Right cardiac atrium (tissue), 5 donors: ENCODE measurements at regions not wholly inside any gene's neighbourhood (a gene's known extent, or its start where the extent isn't known, plus 50 kb on each side); places are given as distances from the start of the nearest gene placed in this dataset.
A peak's percentile ranks its signal among the peaks of the same experiment; 100 is the strongest.

Experiments
- ATAC-seq, 2 donors: fragments of 200-7000 bp; cut with Tn5 transposase; one replicate each; pipeline versions ENCODE4 v1.8.0 to v1.9.1; 2020; ENCODE audit warnings: moderate library complexity in 2 of 2, mild to moderate bottlenecking in 1 of 2
- DNase-seq, 3 donors: peaks; one replicate each; pipeline ENCODE4 v3.0.0-alpha.2; 2020
- H3K27ac ChIP-seq: one replicate; pipeline ENCODE4 v1.5.1; 2013; ENCODE audit warnings: mild to moderate bottlenecking, low read length, control low read depth, moderate library complexity
- H3K27me3 ChIP-seq: one replicate; pipeline ENCODE4 v1.6.1; 2013; ENCODE audit not compliant: control insufficient read depth, insufficient read depth
- H3K4me1 ChIP-seq: one replicate; pipeline ENCODE4 v1.6.1; 2013; ENCODE audit warnings: low read length; ENCODE audit not compliant: control insufficient read depth, insufficient read depth
- H3K4me3 ChIP-seq: one replicate; pipeline ENCODE4 v1.5.1; 2013; ENCODE audit warnings: low read length, control low read depth
- H3K9me3 ChIP-seq: one replicate; pipeline ENCODE4 v1.6.1; 2013; ENCODE audit warnings: low read length; ENCODE audit not compliant: control insufficient read depth
- WGBS: extraction: QIAGEN DNeasy Blood & Tissue Kit; methylation state at CpG from one replicate; pipeline ENCODE4 v1.1.7; 2013; 5-methylcytosine and 5-hydroxymethylcytosine counted together
- intact Hi-C, 4 donors: fragments of 100-400 bp; cut with DNase I; formaldehyde crosslinking; loops; one replicate each; pipeline versions ENCODE4 v1.11.0 to v1.14.0; 2022 to 2023
- donor health status: healthy with polysubstance abuse.
- donor health status: DM: no; HTN: yes; CAD: no.
- donor health status: DM: no; HTN: no; CAD: no.
- donor health status: DM: no; HTN: yes; CAD: no; lungs with severe emphysema.
- donor health status: DM: yes; HTN: yes; CAD: no.

- Histone ChIP-seq H3K27ac (no peak overlapping the region), H3K4me1 (no peaks in the 10 kb centered on the region), H3K27me3 (no peaks in the 10 kb centered on the region), H3K4me3 (no peak overlapping the region), H3K9me3 (no peaks in the 10 kb centered on the region)
- intact Hi-C loops = no loop called here
- WGBS = 60% methylated on average over 1 of the region's 1 CpG
- ATAC-seq (no peak), DNase-seq (no peak)
Observed at GRCh38 chr18:30404422-30404821, 638.1 kb downstream of the DSC3 start.

GRCh38 chr18:30403278-30403677 is 639.3 kb downstream of the DSC3 start:
- WGBS = 69% methylated on average over 3 of the region's 3 CpGs
- no peak for ATAC-seq
- H3K27ac ChIP-seq = no peak overlapping the region

GRCh38 chr18:30387401-30387800 is 655.1 kb downstream of the DSC3 start:
- no peak for DNase-seq

More at GRCh38 chr18:30403278-30403677, 639.3 kb downstream of the DSC3 start:
- intact Hi-C loops = no loop called here
- H3K4me3 ChIP-seq = no peak overlapping the region
- no peaks in the 10 kb centered on the region for H3K27me3 ChIP-seq
- no peaks in the 10 kb centered on the region for H3K4me1 ChIP-seq
- H3K9me3 ChIP-seq = no peaks in the 10 kb centered on the region
- DNase-seq = no peak

GRCh38 chr18:30386624-30387023 is 655.9 kb downstream of the DSC3 start:
- ATAC-seq = no peak
- Histone ChIP-seq H3K9me3 (no peaks in the 10 kb centered on the region), H3K4me1 (no peaks in the 10 kb centered on the region), H3K4me3 (no peak overlapping the region), H3K27ac (no peak overlapping the region), H3K27me3 (no peaks in the 10 kb centered on the region)
- 50% methylated on average over 5 of the region's 5 CpGs for WGBS
- intact Hi-C loops = no loop called here
- DNase-seq = no peak

More at GRCh38 chr18:30387401-30387800, 655.1 kb downstream of the DSC3 start:
- H3K4me1 ChIP-seq = no peaks in the 10 kb centered on the region
- H3K27me3 ChIP-seq = no peaks in the 10 kb centered on the region
- WGBS = 10% methylated on average over 2 of the region's 2 CpGs
- H3K4me3 ChIP-seq = no peak overlapping the region
- H3K27ac ChIP-seq = no peak overlapping the region
- no peak for ATAC-seq
- no peaks in the 10 kb centered on the region for H3K9me3 ChIP-seq
- intact Hi-C loops = no loop called here

- ATAC-seq (no peak), DNase-seq (no peak)
- WGBS = 80% methylated on average over 1 of the region's 1 CpG
- Histone ChIP-seq H3K27me3 (no peaks in the 10 kb centered on the region), H3K27ac (no peak overlapping the region), H3K4me1 (no peaks in the 10 kb centered on the region), H3K9me3 (no peaks in the 10 kb centered on the region), H3K4me3 (no peak overlapping the region)
- intact Hi-C loops = no loop called here
Observed at GRCh38 chr18:30385684-30386083, 656.9 kb downstream of the DSC3 start.

GRCh38 chr18:30381826-30382225 is 660.7 kb downstream of the DSC3 start:
- ATAC-seq (no peak), DNase-seq (no peak)
- H3K27ac ChIP-seq = no peak overlapping the region
- no peaks in the 10 kb centered on the region for H3K4me1 ChIP-seq
- no peak overlapping the region for H3K4me3 ChIP-seq
- no peaks in the 10 kb centered on the region for H3K27me3 ChIP-seq
- intact Hi-C loops = no loop called here
- 80% methylated on average over 2 of the region's 2 CpGs for WGBS
- no peaks in the 10 kb centered on the region for H3K9me3 ChIP-seq

GRCh38 chr18:30378097-30378496 is 664.4 kb downstream of the DSC3 start:
- intact Hi-C loops = no loop called here
- 69% methylated on average over 1 of the region's 1 CpG for WGBS
- Histone ChIP-seq H3K27ac (no peak overlapping the region), H3K27me3 (no peaks in the 10 kb centered on the region), H3K4me1 (no peaks in the 10 kb centered on the region), H3K9me3 (no peaks in the 10 kb centered on the region), H3K4me3 (no peak overlapping the region)
- ATAC-seq (no peak), DNase-seq (no peak)

GRCh38 chr18:30376515-30376914 is 666.0 kb downstream of the DSC3 start:
- H3K4me3 ChIP-seq = no peak overlapping the region
- no peaks in the 10 kb centered on the region for H3K9me3 ChIP-seq
- no peak for DNase-seq
- no peaks in the 10 kb centered on the region for H3K27me3 ChIP-seq
- no peak for ATAC-seq
- H3K4me1 ChIP-seq = no peaks in the 10 kb centered on the region
- H3K27ac ChIP-seq = no peak overlapping the region
- 77% methylated on average over 4 of the region's 4 CpGs for WGBS
- intact Hi-C loops = no loop called here

- 86% methylated on average over 11 of the region's 11 CpGs for WGBS
- DNase-seq (no peak), ATAC-seq (peak in 1 of 2 donors; percentile 26)
Observed at GRCh38 chr18:30361864-30362540, 680.5 kb downstream of the DSC3 start.

GRCh38 chr18:30359521-30359920 is 683.0 kb downstream of the DSC3 start:
- intact Hi-C loops = no loop called here
- ATAC-seq = no peak

More at GRCh38 chr18:30361864-30362540, 680.5 kb downstream of the DSC3 start:
- Histone ChIP-seq H3K4me3 (no peak overlapping the region), H3K27ac (no peak overlapping the region), H3K9me3 (no peaks in the 10 kb centered on the region), H3K4me1 (no peaks in the 10 kb centered on the region), H3K27me3 (no peaks in the 10 kb centered on the region)
- intact Hi-C loops = no loop called here

GRCh38 chr18:30358555-30358954 is 684.0 kb downstream of the DSC3 start:
- no peak overlapping the region for H3K27ac ChIP-seq
- H3K4me1 ChIP-seq = no peaks in the 10 kb centered on the region
- H3K9me3 ChIP-seq = no peaks in the 10 kb centered on the region
- H3K4me3 ChIP-seq = no peak overlapping the region
- DNase-seq (no peak), ATAC-seq (no peak)
- intact Hi-C loops = no loop called here
- H3K27me3 ChIP-seq = no peaks in the 10 kb centered on the region

More at GRCh38 chr18:30359521-30359920, 683.0 kb downstream of the DSC3 start:
- no peak overlapping the region for H3K4me3 ChIP-seq
- no peaks in the 10 kb centered on the region for H3K9me3 ChIP-seq
- WGBS = 61% methylated on average over 3 of the region's 3 CpGs
- no peak for DNase-seq
- H3K27ac ChIP-seq = no peak overlapping the region
- H3K4me1 ChIP-seq = no peaks in the 10 kb centered on the region
- no peaks in the 10 kb centered on the region for H3K27me3 ChIP-seq
